LNCaP clone FGC (cell line): ENCODE measurements at regions not wholly inside any gene's neighbourhood (a gene's known extent, or its start where the extent isn't known, plus 50 kb on each side); places are given as distances from the start of the nearest gene placed in this dataset.
"Not testable (repeated sequence)": the region's sequence is repeated elsewhere in the genome, so short reads cannot be mapped to it uniquely, and the experiment has no call there.

Experiments
- DNase-seq: peaks from one replicate; pipeline ENCODE4 v3.0.0-alpha.2; 2011; ENCODE audit warnings: low read depth
- H3K4me3 ChIP-seq: 2 replicates; pipeline ENCODE4 v1.5.1; 2011; ENCODE audit warnings: mild to moderate bottlenecking, low read depth, low read length, control low read depth
- TF ChIP-seq, protein P1 (sequence below): IDR thresholded peaks from 2 replicates; pipeline ENCODE4 v1.5.1; 2012; ENCODE audit warnings: mild to moderate bottlenecking; ENCODE audit not compliant: control insufficient read depth, insufficient read depth; ENCODE audit errors: extremely low read depth

DNA sequence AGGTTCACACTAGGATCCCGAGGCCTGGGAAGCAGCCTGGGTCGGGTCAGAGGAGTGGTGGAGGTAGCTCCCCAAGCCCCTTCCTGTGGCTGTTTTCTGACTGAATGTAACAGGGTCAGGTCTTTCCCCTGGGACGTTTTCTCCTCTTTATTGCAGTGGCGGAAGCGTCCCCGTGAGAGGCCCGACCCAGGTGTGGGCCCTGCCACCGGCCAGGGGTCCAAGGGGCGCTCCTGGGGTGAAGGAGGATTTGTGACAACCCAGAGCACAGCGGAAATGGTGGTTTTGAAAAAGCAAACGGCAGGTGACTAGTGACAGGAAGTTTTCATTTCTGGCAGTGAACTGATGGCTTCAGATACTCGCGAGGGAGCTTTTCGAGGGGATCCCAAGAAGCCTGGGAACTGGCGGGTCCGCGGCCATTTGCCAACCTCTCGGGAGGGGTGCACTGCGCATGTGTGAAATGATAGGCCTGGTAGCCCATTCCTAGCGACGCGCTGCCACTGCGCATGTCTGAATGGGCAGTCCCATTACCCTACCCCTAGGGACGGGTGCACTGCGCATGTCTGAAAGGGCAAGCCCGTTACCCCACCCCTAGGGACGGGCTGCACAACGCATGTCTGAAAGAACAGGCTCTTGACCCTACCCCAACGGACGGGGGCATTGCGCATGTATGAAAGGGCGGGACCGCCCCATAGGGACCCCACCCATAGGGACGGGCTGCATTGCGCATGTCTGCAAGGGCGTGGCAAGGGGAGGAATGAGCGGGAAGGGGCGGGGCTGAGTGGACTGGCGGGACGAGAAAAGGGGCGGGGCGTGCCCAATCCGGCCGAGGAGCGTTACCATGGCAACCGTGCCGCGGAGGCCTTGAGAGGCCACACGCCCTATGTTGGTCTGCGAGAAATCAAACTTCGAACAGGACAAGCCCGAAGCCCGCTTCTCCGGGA lies 1747.9 kb downstream of the TP53TG3F start:
- no peak overlapping the region for H3K4me3 ChIP-seq

DNA sequence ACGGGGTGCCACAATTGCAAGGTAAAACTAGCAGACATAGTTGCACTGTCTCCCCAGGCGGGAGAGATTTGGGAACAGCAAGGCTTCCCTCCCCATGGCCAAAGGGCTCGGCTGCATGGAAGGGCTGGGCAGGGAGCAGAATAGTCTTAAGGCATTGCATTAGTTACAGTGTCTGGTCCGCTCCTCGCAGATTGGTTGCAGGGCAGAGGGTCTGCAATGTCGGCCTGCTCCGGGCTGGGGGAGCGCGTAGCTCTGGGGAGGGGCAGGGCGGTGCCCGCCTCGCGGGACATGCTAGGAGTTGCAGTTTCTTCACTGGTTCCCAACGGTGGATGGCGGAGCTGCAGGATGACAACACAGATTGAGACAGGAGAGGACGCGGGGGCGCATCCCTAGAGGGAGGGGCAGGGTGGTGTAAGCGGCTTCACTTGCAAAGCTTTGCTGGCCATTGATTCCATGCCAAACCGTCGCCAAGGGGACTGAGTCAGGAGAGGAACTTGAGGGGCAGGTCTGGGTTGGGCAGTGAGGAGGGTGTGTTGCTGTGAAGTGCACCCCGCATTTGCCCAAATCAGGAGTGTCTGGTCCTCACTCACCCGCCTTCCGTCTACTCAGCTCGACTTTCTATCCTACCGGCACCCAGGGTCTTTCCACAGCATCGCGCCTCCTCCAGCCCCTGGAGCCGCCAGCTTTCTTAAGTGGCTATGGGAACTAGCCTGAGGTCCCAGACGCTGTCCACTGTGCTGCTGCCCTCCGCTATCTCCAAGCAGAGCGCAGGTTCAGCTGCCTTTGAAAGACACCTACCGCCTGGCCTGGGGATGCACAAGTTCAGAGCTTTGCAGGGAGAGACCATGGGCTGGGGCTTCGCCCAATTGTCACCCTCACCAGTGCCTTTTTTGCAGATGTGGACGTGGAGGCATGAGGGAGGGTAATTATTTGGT lies 1748.9 kb downstream of the TP53TG3F start:
- no peak for DNase-seq
- TF ChIP-seq, protein P1, sequence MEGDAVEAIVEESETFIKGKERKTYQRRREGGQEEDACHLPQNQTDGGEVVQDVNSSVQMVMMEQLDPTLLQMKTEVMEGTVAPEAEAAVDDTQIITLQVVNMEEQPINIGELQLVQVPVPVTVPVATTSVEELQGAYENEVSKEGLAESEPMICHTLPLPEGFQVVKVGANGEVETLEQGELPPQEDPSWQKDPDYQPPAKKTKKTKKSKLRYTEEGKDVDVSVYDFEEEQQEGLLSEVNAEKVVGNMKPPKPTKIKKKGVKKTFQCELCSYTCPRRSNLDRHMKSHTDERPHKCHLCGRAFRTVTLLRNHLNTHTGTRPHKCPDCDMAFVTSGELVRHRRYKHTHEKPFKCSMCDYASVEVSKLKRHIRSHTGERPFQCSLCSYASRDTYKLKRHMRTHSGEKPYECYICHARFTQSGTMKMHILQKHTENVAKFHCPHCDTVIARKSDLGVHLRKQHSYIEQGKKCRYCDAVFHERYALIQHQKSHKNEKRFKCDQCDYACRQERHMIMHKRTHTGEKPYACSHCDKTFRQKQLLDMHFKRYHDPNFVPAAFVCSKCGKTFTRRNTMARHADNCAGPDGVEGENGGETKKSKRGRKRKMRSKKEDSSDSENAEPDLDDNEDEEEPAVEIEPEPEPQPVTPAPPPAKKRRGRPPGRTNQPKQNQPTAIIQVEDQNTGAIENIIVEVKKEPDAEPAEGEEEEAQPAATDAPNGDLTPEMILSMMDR, result no peak
- no peak overlapping the region for H3K4me3 ChIP-seq

More for the DNA sequence above, 1747.9 kb downstream of the TP53TG3F start:
- TF ChIP-seq, protein P1, result no peak
- DNase-seq, result no peak

DNA sequence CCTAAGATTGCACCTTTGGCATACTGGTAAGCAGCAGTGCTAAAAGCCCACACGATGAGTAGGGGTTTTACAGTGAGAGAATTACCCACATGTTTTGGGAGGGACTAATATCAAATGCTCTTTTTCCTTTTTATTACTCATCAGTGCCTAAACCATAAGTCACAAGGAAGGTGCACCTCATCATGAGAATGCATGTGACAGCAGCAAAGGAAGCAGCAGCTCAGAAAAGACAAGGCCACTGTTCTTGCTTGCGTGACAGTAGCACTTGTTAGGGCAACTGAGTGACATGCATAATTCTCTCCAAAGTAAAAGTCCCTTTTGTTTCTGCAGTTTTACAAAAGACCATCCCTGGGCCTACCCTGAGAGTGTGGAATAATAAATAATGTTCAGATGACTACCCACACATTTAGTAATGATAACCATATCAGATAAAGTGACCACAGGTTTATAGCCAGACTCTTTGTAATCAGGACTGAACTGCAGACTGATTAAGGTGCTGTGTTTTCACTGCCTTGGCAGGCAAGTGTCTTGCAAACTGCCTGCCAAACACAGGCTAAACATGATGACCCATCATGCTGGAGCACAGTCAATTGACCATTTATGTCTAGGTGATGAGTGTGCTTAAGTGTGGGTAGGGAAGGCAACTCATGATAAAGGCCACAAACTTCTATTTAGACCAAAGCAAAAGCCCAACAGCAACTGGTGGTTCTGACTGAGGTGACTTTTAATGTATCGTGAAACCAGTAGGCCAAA lies 1751.4 kb downstream of the TP53TG3F start:
- peak; percentile 21 for DNase-seq
- no peak overlapping the region for H3K4me3 ChIP-seq
- TF ChIP-seq, protein P1, result no peak

DNA sequence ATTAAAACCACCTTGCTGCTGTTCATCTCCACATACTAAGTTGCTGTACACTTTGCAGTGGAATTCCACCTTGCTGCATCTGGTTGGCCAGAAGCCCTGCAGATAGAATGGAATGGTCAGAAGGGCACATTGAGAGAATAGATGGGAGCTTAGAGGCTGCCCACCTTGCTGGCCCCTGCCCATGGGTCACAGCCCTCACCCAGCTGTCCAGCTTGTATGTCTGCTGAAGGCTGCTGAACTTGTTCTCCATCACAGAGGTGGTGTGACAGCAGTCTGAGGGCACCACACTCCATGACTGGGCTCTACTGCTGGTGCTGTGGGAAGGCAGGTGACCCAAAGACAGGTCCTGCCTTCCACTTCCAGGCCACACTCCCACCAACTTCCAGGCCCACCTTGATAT lies 1755.4 kb downstream of the TP53TG3F start:
- no peak for DNase-seq
- H3K4me3 ChIP-seq, result no peak overlapping the region
- TF ChIP-seq, protein P1, result no peak

DNA sequence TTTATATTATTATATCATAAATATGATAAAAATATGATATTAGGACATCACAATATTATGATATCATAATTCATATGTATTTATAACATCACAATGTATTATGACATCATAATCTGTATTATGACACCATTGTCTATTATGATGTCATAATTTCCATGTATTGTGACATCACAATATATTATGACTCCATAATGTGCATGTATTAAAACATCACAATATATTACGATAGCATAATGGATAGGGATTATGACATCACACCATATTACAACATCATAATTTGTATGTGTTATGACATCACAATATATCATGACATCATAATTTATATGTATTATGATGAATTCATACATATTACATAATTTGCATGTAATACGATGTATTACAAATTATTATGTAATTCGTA lies 1755.9 kb downstream of the TP53TG3F start:
- TF ChIP-seq, protein P1, result no peak
- DNase-seq, result no peak
- H3K4me3 ChIP-seq, result no peak overlapping the region

DNA sequence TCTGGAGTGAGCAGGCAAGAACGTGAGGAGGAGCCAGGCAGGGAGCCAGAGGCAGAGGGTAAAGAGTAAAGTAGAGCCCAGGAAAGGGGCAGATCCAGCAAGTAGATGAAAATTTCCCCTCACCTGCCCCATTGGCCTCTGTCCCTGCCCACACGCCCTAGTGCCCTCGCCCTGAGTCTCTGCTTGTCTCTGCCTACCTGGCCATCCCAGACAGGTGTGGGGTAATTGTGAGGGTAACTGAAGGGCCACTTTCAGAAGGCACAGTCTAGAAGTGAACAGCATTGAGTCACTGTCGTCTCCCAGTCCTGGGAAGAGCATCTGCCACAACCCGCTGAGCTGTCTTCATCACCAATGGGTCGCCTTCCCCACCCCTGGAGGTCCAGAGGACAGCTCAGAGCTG lies 1756.8 kb downstream of the TP53TG3F start:
- not testable (repeated sequence) for H3K4me3 ChIP-seq, DNase-seq
